NOMO-1 treated with DMSO at 0.1 percent for 48 hours (cell line): ENCODE measurements at regions not wholly inside any gene's neighbourhood (a gene's known extent, or its start where the extent isn't known, plus 50 kb on each side); places are given as distances from the start of the nearest gene placed in this dataset.
"Not testable (repeated sequence)": the region's sequence is repeated elsewhere in the genome, so short reads cannot be mapped to it uniquely, and the experiment has no call there.

Experiments
- DNase-seq: peaks from one replicate; lab custom pipeline; 2025; ENCODE audit not compliant: unreplicated experiment; lab: John Stamatoyannopoulos, UW

DNA sequence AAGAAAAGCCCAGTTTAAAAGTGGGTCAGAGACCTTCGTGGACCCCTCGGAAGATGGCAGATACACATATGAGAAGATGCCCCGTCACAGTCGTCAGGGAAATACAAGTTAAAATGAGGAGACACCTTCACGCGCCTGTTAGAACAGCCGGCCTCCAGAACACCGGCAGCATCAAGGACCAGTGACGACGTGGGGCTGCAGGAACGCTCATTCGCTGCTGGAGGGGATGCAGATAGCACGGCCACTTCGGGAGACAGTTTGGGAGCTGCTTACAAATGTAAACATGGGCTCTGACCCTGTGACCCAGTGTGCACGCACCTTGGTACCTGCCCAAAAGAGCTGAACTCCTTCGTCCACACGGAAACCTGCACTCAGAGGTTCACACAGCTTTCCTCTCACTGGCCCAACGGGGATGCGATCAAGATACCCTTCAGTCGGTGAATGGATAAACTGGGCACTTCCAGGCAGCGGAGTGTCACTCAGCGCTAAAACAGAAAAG, 83.7 kb upstream of the CTDP1 start:
- no peak for DNase-seq

GRCh38 chr18:79596446-79597175, 83.0 kb upstream of the CTDP1 start:
- DNase-seq, result no peak

DNA sequence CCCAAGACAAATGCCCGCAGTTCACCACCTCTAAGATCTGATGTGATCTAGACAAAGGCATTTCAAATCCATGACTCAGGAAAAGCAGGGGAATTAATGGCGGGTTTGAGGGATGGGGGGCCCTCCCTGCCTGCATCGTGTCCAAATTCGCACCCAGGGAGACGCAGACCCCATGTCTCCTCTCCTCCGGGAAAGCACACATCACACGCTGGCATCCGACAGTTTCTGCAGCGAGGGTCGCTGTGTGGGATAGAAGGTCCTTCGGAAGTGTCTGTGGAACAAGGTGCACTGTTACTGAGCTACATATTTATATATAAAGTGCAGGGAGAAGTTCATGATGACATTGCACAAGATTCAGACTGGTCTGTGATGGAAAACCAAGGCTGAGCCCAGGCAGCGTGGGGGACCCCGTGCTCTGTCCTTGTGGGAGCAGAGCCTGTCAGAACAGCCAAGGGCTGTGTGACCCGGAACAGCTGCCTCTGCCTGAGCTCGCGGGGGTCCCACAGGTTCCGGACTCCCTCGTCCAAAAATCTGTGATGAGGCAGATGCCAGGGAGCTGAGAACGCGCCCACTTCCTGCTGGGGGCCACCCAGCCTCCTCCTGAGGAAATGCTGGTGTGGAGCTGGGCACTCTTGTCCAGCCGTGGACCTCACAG, 82.3 kb upstream of the CTDP1 start:
- DNase-seq, result no peak

- no peak for DNase-seq
Observed at GRCh38 chr18:79597831-79598632, 81.6 kb upstream of the CTDP1 start.

DNA sequence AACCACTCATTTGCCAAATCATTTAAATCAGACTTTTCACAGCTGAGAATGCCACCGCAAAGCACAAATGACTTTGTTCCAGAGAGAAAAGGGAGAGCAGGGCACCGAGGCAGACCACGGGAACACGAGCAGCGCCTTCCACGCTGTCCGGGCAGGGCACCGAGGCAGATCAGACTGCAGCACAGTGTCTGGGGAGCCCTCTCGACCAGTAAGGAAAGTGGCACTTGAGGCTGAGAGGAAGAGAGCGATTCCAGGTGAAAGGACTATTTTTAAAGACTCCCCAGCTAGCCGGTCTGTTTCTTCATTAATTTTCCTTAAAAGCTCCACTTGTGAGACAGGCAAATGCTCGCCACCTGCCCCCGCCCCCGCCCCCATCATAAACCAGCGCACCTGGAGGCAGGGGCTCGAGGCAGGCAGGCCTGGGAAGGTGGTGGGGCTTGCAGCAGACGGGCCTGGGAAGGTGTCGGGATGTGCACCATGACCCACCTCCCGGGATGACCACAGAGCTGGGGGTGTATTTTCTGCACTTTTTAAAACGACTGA, 80.9 kb upstream of the CTDP1 start:
- DNase-seq, result no peak

- no peak for DNase-seq
Observed at GRCh38 chr18:79599441-79599931, 80.1 kb upstream of the CTDP1 start.

- DNase-seq, result no peak
Observed at GRCh38 chr18:79600141-79600540, 79.5 kb upstream of the CTDP1 start.

GRCh38 chr18:79600596-79600995, 79.0 kb upstream of the CTDP1 start:
- no peak for DNase-seq

GRCh38 chr18:79601234-79601633, 78.4 kb upstream of the CTDP1 start:
- no peak for DNase-seq

GRCh38 chr18:79603321-79604204, 76.0 kb upstream of the CTDP1 start:
- DNase-seq, result no peak

DNA sequence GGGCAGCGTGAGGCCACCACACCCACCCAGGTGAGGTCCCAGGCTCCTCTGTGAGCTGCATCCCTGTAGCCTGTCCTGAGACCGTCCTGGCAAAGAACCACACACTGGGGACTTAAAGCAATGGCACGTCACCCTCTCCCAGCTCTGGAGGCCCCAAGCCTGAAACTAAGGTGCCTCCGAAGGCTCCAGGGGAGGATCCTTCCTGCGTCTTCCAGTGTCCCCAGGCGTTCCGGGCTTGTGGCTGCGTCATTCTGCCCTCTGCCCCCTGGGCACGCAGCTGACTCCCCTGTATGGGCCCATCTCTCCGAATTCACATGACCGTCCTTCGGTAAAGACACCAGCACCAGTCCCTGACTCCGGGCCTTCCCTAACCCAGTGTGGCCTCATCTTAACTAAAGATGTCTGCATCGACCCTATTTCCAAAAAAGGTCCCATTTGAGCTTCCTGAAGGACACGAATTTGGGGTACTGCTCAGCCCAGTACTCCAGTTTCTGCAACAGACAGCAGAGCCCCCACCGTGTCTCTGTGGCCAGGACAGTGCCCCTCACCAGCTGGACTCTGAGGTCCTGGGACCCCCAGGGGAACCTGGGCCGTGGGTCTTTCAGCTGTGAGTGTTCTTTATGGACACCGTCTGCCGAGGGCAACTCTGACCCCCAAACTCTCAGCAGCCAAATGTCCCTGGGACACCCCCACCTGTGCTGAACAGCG, 75.2 kb upstream of the CTDP1 start:
- no peak for DNase-seq

DNA sequence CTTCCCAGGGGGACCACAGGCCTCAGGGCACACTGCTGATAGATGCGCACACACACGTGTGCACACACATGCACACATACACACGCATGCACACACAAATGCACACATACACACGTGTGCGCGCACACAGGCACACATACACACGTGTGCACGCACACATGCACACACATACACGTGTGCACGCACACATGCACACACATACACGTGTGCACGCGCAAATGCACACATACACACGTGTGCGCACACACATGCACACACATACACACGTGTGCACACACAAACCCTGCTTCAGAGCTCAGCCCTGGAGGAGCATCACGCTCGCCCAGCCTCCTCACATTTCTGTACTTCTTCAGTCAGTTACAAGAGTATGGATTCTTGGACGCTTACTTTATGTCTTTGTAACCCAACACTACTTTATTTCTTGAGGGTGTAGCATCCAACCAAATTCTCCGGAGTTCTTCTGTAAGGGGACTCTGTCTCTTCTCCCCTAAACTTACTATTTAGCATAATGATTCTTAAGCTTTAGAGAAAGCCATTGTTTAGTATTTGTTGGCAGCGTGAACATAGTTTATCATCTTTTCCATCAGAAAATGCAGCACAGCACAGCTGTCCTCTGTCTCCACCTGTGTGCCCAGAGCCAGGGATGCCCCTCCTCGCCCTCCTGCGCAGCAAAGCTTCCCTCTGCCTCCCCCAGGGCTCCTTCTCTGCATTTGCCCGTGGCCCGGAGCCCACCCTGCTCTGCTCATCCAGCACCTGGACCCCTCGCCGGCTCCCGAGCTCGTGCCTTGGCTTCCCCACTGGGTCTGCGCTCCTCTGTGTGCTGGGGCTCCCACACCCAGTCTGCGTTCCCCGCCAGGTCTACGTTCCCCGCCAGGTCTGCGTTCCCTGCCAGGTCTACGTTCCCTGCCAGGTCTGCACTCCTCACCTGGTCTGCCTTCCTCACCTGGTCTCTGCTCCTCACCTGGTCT, 74.4 kb upstream of the CTDP1 start:
- no peak for DNase-seq

- not testable (repeated sequence) for DNase-seq
Observed at GRCh38 chr18:79606071-79606470, 73.5 kb upstream of the CTDP1 start.

DNA sequence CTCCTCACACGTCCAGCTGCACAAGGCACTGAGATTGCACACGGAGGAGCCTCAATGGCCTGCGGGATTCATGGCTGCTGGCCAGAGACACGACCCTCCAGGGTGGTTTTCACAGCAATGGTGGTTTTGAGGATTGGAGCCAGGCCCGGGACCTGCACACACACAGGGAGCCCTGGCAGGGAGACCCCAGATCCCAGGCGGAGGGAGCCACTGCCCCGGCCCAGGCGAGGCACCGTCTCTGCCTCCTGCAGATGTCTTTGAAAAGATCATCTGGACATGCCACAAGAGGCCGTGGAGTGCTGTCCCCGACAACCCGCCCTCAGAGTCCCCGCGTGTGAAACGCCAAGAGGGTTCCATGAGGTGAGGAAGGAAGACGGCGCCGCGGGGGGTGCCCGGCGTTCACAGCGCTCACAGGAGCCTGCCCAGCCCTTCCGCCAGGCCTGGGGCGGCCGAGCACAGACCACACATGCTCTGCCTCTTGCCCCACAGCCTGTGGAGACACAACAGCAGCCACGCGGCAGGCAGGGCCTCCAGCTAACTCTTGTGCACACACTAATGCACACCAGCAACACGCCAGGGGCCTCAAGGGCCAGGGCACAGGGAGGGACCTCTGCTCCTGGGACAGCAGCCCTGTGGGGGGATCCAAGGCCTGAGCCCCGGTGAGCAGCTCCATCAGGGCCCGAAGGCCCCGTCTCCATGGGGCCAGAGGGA, 72.8 kb upstream of the CTDP1 start:
- DNase-seq, result no peak

GRCh38 chr18:79607361-79607952, 72.1 kb upstream of the CTDP1 start:
- no peak for DNase-seq

DNA sequence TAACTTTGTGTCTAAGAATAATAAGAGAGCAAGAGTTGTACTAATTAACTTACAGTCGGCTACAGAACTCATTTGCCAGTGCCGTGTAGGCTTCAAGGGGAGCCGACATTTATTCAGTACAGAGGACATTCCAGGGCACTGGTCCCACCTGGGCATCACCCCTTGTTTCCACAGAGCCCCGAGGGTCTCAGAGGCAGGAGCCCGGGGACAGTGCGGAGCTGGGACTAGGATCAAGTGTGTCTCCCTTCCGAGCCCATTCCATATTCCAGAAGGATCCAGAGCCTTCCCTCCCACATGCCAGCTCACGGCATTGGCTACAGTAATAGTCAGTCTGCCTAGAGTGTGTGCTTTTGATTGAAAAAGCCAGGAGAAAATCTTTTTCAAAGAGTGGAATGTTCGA, 71.5 kb upstream of the CTDP1 start:
- DNase-seq, result no peak

- DNase-seq, result no peak
Observed at GRCh38 chr18:79608535-79608934, 71.1 kb upstream of the CTDP1 start.
